GM19351 (cell line): ENCODE measurements at regions not wholly inside any gene's neighbourhood (a gene's known extent, or its start where the extent isn't known, plus 50 kb on each side); places are given as distances from the start of the nearest gene placed in this dataset.

Experiments used
- ATAC-seq: cut with Tn5 transposase; IDR thresholded peaks from one replicate; pipeline ENCODE4 v1.9.1; 2021; ENCODE audit warnings: mild to moderate bottlenecking, moderate library complexity; ENCODE audit not compliant: unreplicated experiment

DNA sequence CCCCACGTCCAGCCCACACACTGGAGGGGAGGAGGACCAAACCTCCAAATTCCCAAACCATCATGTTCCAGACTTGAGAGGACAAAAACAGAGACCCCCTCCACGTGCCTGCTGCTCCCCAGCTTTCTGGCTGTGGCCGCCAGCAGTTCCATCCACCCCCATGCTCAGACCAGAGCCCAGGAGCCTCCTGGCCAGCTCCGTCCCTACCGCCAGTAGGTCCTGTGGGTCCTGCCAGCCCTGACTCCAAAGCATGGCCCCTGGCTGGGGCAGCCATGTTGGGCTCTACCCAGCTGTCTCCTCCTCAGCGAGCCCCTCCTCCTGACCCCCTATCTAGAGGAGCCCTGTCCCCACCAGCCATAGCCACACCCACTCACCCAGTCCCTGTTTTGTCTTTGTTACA lies 227.3 kb upstream of the RTL1 start:
- no peak for ATAC-seq

DNA sequence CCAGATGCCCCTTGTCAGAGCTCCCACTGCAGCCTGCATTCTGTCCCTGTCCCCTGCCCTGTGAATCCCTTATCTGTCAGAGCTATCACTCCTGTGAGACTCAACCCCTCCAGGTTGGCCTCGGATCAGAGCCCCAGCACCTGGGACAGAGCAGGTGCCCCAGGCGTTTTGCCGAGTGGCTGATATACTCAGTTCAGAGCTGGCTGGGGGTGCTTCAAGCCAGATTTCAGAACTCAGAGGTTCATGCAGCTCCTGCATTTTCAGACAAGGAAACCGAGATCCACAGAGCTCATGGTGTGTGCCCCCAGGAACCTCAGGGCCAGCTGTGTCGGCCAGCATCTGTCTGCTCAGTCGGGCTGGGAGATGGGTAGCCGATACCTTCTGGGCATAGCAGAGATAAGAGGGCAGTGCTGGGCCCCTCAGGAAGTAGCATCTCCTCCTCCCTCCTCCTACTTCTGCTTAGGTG lies 228.0 kb upstream of the RTL1 start:
- no peak for ATAC-seq

DNA sequence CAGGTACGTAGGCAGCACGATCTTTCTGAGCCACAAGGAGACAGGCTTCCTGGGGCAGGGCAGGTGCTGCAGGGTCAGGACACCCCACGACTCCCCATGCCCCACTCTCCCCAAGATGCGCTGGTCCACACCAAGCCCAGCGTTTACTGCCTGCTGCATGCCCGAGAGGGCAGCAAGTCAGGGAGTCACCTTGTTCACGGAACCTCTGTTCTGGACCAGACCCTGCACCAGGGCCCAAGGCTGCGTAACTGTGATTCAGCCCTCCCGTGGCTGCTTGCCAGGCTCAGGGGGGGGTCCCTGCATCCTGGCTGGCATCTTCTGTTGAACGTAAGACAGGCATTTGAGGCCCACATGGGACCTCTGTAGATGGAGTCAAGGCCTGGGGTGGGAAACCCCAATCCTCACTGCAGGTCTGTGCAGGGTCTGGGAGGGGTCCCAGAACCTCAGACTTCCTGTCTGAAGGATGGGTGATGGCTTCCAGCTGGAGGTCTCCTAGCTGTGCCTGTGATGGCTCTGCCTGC lies 228.6 kb upstream of the RTL1 start:
- ATAC-seq, result no peak

DNA sequence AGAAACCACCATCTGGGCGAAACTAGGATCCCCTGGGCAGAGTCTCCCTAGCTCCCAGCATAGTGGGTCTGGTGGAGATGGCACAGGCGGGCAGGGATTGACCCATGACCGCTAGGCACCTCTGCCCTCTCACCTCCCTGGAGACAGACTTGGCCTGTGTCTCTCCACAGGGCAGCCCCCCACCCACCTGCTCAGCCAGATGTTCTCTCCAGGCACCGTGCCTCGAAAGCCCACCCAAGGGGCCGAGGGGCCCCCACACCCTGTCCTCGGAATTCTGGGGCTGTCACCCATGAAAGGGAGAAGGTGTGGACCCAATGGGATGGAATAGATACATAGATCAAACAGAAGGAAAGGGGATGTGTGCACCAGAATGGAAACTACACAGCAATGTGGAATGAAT lies 229.1 kb upstream of the RTL1 start:
- ATAC-seq, result no peak

DNA sequence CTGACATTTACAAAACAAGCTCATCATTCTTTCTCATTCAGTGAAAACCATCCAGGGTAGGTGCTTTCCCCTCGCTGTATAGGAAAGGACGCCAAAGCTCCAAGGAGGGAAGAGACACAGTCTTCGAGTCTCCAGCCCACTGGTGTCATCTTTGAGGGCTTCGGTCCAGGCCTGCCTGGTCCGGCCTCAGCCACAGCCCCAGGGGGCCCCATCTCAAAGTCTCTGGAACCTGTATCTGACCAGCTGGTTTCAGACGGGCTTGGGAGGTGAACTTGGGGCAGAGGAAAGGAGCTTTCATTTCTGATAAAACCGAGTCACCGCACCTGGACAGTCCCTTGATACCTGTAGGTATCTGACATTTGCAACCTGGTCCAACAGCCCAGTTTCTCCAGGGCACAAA lies 229.5 kb upstream of the RTL1 start:
- ATAC-seq, result no peak

DNA sequence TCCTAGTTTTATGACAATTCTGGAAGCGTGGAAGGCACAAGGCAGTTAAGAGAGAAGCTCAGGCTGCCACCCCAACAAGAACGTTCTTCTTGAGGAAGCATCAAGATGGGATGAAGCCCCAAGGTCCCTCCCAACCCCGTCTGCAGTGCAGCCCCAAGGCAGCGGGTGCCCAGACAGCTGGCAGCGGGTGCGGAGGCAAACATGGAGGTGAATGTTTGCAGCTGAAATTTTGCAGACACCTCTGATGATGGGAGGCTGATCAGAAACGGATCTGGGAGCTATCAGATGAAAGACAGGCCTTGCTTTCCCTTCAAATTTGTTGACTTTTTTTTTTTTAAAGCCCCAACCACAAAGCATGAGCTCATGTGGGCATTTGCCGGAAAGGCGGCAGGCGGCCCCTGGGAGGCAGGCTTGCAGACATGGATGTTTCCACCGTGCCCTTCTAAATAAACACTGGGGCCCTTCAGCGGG lies 230.7 kb upstream of the RTL1 start:
- no peak for ATAC-seq

DNA sequence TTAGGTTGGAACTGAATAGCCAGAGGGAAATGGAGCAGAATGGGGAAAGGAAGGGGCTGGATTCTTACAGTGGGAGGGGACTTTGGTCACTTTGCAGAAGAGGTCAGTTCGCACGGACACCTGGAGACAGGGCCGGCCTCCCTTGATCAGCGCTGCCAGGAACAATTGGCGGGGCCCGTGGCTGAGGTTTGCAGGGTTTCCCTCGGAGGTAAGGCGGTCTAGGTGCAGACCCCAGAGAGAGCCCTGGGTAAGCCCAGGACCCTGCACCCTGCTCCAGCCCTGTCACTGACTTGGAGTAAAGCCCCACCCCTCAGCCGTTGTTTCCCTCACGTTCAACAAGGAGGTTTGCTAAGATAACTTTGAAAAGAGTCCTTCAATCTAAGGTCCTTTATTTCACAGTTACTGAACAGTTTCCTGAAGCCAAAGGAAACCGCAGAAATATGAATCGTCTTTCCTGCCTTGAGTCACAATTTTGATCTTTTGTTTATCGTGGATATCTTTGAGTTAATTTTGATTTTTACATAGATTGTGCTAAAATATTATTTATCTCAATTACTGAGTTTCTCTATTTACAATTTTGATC lies 231.4 kb upstream of the RTL1 start:
- no peak for ATAC-seq

DNA sequence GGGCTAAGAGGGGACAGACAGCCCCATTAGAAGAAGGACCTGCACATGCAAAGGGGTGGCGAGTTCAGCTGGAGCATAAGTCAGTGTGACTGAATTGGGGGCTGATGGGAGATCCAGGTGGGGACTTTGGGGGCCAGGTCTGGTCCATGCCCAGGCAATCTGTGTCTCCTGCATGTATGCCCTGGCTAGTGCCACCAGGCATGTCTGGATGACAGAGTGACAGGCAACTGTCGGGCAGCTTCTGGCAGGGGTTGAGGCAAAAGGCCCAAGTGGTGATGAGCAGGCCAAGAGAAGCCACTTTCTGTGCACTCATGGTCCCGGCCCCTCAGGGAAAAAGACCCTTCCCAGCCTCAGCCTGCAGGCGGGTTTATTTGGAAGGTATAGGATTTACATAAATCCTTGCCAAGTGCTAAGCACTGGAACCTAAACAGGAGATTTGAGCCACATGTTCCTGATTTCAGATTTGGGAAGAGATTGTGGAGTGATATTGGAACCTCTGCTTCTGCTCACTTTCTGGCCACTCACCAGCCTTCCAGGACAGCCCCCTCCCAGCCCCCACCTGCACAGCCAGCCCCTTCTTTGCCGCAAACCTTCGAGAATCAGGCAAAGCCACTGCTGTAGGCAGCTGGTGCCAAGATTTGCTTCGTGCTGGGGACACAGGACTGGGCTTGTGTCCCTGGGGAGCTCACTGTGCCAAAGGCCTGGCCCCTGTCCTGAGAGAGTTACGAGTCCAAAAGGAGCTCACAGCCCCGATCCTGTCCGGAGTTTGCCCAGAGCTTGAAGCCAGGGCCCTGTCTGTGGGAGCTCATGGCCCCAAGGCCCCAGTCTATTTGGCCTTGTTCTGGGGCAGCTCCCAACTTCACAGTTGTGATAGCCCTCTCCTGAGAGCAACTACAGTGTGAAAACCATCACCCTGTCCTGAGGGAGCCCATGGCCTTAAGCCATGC lies 232.5 kb upstream of the RTL1 start:
- ATAC-seq, result no peak

DNA sequence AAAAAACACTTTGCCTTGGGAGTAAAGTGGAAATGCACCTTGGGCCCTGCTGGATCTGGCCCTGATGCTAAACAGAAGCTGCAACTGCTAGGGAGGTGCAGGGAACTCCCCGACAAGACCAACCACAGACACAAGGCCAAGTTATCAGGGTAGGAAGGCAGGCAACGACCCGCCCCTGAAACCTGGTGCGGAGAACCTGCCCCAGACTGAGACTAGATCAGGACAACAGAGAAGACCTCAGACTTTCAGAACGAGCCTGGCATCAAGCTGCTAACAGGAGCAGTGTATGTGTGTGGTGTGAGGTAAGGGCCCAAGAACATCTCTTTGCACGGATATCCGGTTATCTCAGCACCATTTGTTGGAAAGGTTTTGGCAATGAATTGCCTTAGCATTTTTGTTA lies 233.7 kb upstream of the RTL1 start:
- no peak for ATAC-seq

DNA sequence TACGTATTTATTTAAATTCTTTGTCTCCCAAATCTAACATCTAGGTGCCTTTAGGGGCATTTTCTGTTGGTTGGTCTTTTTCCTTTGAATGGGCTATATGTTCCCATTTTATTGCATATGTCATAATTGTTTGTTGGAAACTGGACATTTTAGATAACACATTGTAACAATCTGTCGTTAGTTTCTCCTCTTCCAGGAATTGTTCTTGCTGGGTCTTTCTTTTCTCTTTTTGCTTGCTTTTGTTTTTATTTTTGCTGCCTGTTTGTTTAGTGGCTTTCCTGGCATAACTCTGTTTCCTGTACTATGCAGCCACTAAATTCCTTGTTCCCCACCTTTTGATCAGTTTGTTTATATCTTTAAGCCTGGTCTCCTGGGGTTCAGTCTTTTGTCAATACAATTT lies 244.3 kb upstream of the RTL1 start:
- ATAC-seq, result no peak

DNA sequence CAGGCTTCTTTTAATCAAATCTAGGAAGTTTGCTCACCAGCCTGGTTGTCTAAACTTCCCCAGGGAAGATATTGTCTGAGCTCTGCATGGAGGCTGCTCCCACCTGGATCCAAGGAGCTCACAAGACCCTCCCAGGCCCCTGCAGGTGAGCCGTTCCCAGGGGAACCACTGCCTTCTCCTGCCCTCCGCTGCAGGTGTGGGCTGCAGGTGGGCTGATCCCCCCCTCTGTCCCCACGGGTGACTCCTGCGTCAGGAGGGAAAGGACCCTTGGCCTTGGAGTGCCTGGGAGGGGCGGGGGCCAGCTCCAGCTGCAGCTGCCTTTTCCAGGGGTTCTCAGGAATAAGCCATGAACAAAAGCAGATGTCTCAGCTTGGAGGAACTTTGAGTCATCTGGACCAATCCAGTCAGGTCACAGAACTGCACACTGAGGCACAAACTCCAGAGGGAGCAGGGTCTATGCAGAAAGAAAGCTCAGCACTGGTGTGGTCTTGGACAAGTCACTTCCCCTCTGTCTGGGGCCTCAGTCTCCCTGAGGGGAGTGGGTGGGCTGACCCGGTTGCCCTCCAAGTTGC lies 246.6 kb upstream of the RTL1 start:
- ATAC-seq, result no peak

DNA sequence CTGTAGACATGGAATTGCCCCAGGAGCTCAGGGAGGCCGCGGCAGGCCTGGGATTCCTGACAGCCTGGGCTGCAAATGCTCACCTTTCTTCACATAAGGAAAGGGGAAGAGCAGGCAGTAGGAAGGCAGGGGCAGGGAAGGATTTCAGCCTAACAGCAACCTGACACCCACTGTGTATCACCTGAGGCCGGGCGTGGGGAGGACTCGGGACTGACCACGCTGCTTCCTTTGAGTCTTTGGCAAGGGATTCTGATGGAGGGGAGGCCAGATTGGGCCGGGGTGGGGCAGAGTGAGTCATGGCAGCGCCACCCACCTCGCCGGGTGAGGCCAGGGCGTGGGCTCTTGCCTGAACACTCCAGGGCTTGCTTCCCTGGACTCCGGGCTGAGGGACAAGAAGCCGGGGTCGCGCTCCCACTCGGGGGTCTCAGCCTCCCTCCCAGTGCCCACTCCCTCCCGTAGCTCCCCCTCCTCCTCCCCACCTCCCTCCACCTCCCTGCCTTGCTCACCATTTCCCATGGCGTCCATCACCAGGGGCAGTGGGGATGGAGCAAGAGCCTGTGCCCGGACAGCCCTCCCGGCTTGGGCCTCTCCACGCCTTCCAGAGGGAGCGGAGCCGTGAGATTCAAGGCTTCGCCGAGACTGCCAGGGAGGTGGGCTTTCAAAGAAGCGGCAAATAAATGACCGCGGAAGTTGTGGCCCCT lies 247.9 kb upstream of the RTL1 start:
- ATAC-seq, result no peak

DNA sequence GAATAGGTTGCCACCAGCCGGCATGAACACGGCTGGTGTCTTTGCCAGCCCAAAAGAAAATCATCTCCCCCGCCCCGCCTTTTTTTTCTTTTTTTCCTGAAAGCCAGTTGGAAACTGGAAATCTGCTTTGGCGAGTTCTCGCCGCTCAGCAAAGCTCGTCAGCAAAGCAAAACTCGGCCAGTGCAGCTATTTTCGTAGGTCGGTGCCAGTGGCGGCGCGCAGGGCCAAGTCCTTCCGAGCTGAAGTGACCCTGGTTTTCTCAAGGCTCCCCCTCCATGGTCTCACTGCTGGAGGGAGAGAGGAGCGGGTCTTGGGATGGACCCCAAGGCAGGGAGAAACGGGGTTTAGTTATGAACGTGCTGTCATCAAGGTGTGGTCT lies 248.4 kb upstream of the RTL1 start:
- ATAC-seq, result no peak

DNA sequence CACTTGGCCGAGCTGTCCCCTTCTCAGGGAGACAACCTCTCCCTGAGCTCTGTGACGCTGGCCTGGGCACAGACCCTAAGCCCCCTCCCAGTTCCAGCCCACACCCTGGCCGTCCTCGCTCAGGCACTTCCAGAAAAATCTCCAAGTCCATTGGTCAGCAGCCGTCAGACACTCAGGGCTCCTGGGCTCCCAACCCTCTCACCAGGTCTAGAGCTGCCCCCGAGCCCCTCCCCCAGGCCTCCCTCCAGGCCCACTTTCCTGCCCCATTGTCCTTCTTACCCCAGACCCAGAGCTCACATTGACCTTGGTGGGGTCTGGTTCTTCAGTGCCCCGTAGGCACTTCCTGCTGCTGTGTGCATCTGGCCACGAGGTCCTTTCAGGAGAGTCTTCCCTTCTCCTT lies 249.3 kb upstream of the RTL1 start:
- no peak for ATAC-seq

DNA sequence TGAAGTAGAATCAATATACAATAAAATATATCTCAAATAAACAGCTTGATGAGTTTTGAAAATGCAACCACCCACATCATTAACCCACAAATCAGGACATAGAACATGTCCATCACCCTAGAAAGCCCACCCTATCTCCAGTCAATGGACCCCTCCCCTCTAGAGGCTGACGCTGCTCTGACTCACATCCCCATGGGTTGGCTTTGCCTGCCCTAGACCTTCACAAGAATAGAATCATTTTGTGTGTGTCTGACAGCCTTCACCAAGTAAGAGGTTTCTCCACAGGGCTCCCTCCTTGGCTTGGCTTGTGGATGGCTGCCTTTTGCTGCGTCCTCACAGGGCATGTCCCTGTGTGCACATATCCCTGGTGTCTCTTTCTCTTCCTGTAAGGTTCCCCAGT lies 250.2 kb upstream of the RTL1 start:
- ATAC-seq, result no peak

DNA sequence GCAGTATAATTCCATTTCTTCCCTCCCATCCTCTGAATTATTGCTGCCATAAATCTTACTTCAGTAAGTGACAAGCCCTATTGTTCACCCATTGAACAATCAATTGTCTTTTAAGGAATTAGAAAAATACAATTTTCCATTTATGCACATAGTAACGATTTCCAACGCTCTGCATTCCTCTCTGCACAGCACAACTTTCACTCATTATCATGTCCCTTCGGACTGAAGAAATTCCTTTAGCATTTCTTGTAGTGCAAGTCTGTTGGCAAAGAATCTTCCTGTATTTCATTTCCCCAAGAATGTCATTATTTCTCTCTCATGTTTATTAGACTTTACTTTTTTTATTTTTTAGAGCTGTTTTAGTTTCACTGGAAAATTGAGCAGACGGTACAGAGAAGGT lies 252.1 kb upstream of the RTL1 start:
- no peak for ATAC-seq

DNA sequence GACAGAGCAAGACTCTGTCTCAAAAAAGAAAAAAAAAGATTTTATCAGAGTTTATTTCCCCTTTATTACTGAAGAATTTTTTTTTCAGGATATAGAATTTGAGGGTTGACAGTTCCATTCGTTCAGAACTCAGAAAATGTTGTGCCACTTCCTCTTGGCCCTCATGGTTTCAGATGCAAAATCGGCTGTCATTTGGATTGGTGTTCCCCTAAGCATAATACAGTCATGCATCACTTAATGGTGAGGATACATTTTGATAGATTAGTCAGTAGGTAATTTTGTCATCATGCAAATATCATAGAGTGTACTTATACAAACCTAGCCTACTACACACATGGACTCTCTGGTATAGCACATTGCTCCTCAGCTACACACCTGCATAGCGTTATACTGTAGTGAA lies 263.9 kb upstream of the RTL1 start:
- ATAC-seq, result no peak

DNA sequence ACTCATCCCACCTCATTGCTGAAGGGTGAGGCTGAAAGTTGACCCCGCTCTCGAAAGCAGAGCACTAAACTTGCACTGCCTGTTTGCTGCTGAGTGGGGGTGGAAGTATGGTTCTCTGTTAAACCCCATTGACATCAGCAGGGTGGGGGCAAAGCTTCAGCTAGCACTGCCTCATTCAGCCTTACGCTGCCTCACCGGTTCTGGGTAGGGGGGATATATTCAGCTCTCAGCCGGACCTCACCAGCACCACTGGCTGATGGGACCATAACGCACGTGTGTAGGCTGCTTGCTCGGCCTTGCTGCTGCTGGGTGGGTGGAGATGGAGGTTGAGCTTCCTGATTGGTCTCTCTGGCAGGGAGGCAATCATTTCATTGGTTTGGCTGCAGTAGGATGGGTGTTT lies 265.7 kb upstream of the RTL1 start:
- ATAC-seq, result no peak

DNA sequence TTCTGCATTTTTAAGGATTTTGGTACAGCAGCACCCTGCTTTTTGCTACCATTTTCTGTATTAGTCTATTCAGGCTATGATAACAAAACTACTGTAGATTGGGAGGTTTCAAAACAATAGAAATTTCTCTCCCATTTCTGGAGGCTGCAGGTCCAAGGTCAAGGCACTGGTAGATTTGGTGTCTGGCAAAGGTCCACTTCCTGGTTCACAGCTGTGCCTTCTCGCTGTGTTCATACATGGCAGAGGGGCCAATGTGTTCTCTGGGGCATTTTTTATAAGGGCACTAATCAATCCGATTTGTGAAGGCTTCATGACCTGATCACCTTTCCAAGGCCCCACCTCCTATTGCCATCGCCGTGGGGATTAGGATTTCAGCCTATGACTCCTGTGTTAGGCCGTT lies 268.1 kb upstream of the RTL1 start:
- ATAC-seq, result no peak

DNA sequence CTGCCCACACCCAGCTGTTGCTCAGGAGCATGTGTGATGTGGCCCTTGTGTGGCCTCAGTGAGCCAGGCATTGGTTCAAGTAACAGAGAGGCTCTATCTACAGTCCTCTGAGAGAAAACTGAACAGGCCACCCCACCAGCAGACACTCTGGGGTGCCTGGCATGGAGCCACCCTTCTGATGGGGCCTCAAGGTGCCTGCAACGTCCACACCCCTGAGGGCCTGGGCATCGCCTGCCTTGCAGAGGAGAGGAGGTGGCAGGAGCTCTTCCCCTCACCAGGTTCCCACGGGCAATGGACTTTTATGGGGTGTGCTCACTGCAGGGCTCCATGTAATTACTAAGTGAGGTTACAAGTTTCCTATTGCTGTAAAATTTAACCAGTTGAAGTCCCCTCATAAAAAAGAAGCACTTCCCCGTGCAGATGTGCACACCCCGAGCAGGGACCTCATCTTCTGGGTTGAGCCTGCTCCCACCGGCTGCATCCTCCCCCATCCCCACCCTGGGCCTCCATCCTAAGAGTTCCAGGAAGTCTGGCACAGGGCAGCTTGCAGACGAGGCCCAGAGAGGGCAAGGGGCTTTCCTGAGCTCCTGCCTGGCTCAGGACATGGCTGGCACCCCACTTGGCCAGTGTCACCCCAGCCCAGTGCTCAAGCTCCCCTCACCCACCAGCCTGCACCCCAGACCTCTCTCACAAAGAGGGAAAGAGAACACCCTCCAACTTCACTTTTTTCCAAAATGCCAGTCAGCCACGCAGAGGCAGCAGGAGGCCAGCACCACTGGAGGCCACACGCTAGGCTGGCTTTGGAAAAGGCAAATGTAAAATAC lies 270.4 kb upstream of the RTL1 start:
- ATAC-seq, result no peak

DNA sequence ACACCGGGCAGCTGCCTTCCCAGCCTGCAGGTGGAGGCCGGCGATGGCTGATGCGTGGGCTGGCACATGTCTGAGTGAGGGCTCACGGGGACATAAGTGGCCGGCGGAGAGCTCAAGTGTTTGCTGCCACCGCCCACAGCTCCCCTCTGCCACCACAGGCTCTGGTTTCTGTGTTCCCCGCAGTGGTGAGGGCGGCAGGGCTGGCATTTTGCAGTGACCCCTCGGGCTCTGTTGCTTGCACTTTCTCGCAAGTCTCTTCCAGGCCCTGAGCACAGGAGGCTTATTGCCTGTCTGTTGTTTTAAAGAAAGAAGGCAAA lies 271.0 kb upstream of the RTL1 start:
- ATAC-seq, result no peak
